Epidermal melanocyte (primary cell): ENCODE measurements at regions not wholly inside any gene's neighbourhood (a gene's known extent, or its start where the extent isn't known, plus 50 kb on each side); places are given as distances from the start of the nearest gene placed in this dataset.
"Not testable (repeated sequence)": the region's sequence is repeated elsewhere in the genome, so short reads cannot be mapped to it uniquely, and the experiment has no call there.

Experiments
- DNase-seq: peaks from one replicate; pipeline ENCODE4 v3.0.0; 2011; ENCODE audit warnings: low spot score; ENCODE audit not compliant: insufficient read length

- no peak for DNase-seq
Observed at GRCh38 chr9:90175865-90176264, 466.8 kb downstream of the DIRAS2 start.

GRCh38 chr9:90176901-90177300, 465.7 kb downstream of the DIRAS2 start:
- no peak for DNase-seq

GRCh38 chr9:90180381-90180780, 462.2 kb downstream of the DIRAS2 start:
- no peak for DNase-seq

- DNase-seq, result no peak
Observed at GRCh38 chr9:90188656-90189055, 454.0 kb downstream of the DIRAS2 start.

GRCh38 chr9:90189306-90189705, 453.3 kb downstream of the DIRAS2 start:
- no peak for DNase-seq

- DNase-seq, result not testable (repeated sequence)
Observed at GRCh38 chr9:90192465-90192864, 450.2 kb downstream of the DIRAS2 start.

GRCh38 chr9:90198956-90199355, 443.7 kb downstream of the DIRAS2 start:
- DNase-seq, result no peak

- DNase-seq, result no peak
Observed at GRCh38 chr9:90201766-90202165, 440.9 kb downstream of the DIRAS2 start.

GRCh38 chr9:90204128-90204831, 438.3 kb downstream of the DIRAS2 start:
- no peak for DNase-seq

- DNase-seq, result not testable (repeated sequence)
Observed at GRCh38 chr9:90213045-90213444, 429.6 kb downstream of the DIRAS2 start.

- DNase-seq, result no peak
Observed at GRCh38 chr9:90219548-90220118, 423.0 kb downstream of the DIRAS2 start.

- not testable (repeated sequence) for DNase-seq
Observed at GRCh38 chr9:90221899-90222298, 420.7 kb downstream of the DIRAS2 start.

GRCh38 chr9:90226839-90227338, 415.7 kb downstream of the DIRAS2 start:
- DNase-seq, result not testable (repeated sequence)

GRCh38 chr9:90233081-90233480, 409.5 kb downstream of the DIRAS2 start:
- DNase-seq, result not testable (repeated sequence)

- DNase-seq, result no peak
Observed at GRCh38 chr9:90240541-90240940, 402.1 kb downstream of the DIRAS2 start.

- DNase-seq, result no peak
Observed at GRCh38 chr9:90245661-90246060, 397.0 kb downstream of the DIRAS2 start.

- DNase-seq, result no peak
Observed at GRCh38 chr9:90249094-90249493, 393.5 kb downstream of the DIRAS2 start.

- no peak for DNase-seq
Observed at GRCh38 chr9:90251316-90251715, 391.3 kb downstream of the DIRAS2 start.

- no peak for DNase-seq
Observed at GRCh38 chr9:90256345-90256744, 386.3 kb downstream of the DIRAS2 start.

- no peak for DNase-seq
Observed at GRCh38 chr9:90259311-90260246, 383.0 kb downstream of the DIRAS2 start.

- DNase-seq, result no peak
Observed at GRCh38 chr9:90261698-90262097, 380.9 kb downstream of the DIRAS2 start.

GRCh38 chr9:90268613-90269012, 374.0 kb downstream of the DIRAS2 start:
- no peak for DNase-seq
